ENCODE measurements at regions not wholly inside any gene's neighbourhood (a gene's known extent, or its start where the extent isn't known, plus 50 kb on each side); places are given as distances from the start of the nearest gene placed in this dataset.

DNA sequence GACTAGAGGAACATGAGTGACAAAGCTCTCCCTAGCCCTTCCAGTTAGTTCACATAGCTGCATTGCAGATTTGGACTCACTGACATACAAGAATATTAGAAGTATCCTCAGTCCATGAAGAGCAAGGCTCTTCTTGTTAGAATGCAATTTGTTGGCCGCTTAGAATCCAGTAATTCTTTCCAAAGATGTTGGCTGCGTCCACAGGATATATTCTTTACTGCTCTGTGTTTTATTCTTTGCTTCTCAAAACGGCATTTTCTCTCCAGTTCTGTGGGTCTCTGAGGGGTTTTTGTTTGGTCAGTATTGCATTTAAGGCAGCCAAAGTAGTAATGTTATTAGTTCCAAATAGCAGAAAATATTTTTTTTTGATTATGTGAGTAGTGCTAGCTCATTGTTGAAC lies 588.6 kb downstream of the DNAJB9 start:
- DNase-seq = no peak

- DNase-seq = no peak
These were observed 607.0 kb downstream of the DNAJB9 start for GRCh38 chr7:109176661-109177060.

GRCh38 chr7:109178342-109178741 lies 608.7 kb downstream of the DNAJB9 start:
- DNase-seq = no peak

- DNase-seq = no peak
These were observed 609.9 kb downstream of the DNAJB9 start for GRCh38 chr7:109179601-109180000.

DNA sequence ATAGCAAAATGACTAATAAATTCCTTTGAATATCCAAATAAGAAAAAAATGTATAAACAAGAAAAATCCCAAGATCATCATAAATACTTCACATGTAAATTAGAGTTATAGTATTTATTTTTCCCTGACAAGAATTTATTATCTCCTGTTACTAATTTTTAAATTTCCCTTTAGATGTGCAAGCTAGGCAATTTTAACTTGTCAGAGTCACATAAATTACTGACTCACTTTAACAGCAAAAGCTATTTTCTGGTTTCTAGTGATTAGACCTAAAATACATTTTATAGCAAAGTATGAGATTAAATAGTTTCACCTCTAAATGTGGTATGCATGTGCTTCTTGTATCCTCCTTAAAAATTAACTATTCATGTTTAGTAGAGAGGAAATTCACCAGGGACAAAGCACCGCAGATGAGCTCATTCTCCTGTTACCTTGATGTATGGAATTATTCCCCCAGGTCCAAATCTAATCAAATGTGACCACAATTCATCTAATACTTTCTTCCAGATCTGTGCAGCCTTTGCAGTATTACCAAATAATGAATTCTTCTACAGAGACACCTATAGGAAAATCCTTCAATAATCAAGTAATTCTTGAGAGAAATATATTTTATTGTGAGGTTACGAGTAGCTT lies 621.2 kb downstream of the DNAJB9 start:
- no peak for DNase-seq

- no peak for DNase-seq
These were observed 636.5 kb downstream of the DNAJB9 start for GRCh38 chr7:109206196-109206595.

- no peak for DNase-seq
These were observed 643.4 kb downstream of the DNAJB9 start for GRCh38 chr7:109213081-109213480.

DNA sequence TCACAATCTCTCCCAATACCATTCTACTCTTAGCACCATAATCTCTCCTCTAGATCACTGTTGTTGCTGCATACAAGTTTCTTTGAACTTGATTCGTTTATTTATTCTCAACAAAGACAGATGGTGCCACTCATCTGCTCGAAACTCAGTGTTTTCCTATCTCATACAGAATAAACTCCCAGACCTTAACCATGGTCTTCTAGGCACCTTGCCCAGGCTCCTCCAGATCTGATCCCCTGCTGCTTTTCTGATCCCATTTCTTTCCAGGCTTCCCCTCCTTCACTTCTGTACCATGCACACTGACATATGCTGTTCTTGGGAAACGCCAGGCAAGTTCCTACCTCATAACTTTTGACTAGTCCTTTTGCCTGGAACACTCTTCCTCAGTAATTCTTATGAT lies 645.7 kb downstream of the DNAJB9 start:
- DNase-seq = no peak

- no peak for DNase-seq
These were observed 654.4 kb downstream of the DNAJB9 start for GRCh38 chr7:109224100-109224499.

GRCh38 chr7:109226699-109227098 lies 657.0 kb downstream of the DNAJB9 start:
- DNase-seq = no peak

- no peak for DNase-seq
These were observed 665.6 kb downstream of the DNAJB9 start for GRCh38 chr7:109235316-109235715.

- DNase-seq = no peak
These were observed 676.8 kb downstream of the DNAJB9 start for GRCh38 chr7:109246330-109247077.

DNA sequence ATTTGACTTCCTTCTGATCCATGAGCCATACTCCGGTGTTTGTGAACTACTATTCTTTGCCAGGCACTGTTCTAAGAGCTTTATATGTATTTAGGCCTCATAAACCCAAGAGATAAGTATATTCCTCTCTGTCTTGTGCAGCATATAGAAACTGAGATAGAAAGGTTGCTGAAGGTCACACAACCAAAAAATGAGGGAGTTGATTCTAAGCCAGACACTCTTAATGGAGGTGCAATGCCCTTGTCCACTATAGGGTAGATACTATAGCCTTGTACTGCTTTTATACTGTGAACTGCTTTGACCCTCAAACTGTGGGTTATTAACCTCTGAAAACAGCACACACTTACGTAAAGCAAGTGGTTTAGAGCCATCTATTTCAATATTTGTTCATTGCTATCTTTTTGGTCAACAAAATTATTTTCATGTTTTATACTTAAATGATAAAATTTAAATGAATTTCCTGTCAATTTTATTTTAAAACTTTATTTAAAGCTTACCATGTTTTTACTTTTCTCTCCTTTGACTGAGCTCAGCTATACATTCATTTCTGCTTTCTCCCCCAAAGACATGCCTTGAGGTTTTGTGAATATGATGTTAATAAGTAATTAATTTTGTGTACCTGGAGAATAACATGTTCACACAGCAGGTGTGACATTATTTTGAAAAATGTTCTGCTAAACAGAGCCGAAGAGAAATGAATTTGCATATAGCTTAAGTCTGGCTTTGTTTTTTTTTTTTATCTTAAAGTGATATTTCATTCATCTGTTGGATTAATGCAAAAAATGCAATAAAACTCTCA lies 687.3 kb downstream of the DNAJB9 start:
- DNase-seq = no peak

- DNase-seq = no peak
These were observed 689.5 kb downstream of the DNAJB9 start for GRCh38 chr7:109259151-109259550.

DNA sequence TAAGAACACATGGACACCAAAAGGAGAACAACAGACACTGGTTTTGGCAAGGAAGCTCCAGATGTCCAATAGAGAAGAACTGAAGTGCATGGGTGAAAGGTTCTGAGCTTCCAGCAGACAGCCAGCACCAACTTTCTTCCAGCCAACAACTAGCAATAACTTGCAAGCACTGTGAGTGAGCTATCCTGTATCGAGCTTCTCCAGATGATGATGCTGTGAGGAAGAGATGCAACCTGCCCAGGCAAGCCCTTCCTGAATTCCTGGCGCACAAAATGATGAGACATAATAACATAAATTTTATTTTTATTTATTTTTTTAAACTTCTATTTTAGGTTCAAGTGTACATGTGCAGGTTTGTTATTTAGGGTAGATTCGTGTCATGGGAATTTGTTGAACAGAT lies 692.1 kb downstream of the DNAJB9 start:
- DNase-seq = no peak

DNA sequence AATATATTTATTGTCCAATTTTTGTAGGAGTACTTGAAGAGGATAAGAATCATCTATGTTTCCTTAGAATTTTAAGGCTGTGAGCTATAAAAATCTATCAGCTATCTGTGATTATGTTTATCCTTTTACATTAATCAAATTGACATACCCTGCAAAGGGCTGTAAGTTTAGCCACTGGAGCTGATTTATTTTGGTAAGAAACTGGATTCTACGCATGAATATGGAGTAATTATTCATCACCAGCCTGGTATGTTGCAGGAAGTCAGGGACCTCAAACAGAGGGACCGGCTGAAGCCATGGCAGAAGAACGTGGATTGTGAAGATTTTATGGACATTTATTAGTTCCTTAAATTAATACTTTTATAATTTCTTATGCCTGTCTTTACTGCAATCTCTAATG lies 696.9 kb downstream of the DNAJB9 start:
- DNase-seq = no peak

- no peak for DNase-seq
These were observed 706.7 kb downstream of the DNAJB9 start for GRCh38 chr7:109276348-109276747.

DNA sequence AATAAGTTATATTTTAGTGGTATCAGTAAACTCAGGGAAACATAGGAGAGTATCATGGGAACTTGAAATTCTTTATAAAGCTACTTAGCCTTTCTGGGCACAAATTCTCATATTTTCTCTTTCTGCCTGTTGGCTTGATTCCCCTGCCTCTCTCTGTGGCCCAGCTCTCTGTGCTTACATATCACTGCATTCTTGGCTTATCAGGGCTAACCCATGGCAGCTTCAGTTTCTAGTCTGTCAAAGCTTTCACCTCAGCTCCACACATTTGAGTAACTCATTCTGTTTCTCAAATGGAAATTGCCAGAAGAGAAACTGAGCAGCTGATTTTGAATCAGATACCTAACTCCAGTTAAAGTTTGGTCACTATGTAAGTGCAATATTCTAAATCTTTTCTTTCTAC lies 713.1 kb downstream of the DNAJB9 start:
- DNase-seq = no peak

DNA sequence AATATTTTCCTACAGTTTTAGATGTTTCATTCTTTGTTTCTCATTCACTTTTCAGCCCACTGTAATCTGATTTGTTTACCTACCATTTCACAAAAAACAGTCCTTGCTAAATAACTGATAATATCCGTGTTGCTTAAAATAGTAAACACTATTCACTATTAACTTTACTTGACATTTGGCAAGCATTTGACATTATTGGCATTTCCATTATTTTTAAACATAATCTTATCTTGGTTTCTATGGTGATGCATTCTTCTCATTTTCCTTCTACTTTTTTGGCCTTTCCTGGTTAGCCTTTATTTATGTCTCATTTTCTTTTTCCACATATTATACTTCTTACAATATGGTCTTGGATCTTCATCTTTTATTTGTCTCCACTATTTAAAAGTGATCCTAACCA lies 715.3 kb downstream of the DNAJB9 start:
- no peak for DNase-seq

DNA sequence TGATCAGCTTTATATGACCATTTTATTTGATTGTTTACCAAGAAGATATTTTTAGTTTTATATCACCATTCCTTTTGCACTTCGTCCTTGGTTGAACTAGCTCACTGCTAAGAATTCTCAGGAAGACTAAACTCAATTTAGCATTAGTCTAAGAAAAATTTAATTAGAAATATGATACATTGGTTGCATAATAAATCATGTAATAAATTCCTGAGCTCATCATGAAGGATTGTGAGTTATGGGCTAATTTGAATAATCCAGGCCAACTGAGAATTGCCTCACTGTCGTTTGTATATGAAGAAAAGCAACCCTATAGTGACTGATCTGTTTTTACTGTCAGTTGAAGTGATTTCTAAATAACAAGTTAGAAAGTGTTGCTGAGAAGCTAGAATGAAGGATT lies 725.5 kb downstream of the DNAJB9 start:
- DNase-seq = no peak

DNA sequence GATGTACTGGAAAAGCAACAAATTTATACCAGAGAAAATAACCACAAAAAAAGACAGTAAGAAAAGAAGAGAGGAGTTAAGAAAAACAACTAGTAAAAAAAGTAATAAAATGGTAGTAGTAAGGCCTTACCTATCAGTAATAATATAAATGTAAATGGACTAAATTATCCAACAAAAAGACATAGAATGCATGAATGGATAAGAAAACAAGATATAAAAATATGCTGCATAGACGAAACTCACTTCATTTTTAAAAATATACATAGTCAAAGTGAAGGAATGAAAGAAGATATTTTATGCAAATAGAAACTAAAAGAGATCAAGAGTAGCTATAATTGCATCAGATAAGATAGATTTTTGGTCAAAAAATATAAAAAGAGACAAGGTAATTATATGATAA lies 739.1 kb downstream of the DNAJB9 start:
- DNase-seq = no peak

GRCh38 chr7:109309790-109310189 lies 740.1 kb downstream of the DNAJB9 start:
- no peak for DNase-seq

DNA sequence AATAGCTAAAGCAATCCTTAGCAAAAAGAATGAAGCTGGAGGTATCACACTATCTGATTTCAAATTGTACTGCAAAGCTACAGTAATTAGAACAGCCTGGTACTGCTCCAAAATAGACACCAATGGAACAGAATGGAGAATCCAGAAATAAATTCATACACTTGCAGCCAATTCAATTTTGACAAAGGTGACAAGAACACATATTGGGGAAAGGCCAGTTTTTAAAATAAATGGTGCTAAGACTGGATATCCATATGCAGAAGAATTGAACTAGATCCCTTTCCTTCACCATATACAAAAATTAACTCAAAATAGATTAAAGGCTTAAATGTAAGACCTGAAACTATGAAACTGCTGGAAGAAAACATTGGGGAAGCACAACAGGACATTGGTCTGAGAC lies 748.5 kb downstream of the DNAJB9 start:
- no peak for DNase-seq

GRCh38 chr7:109322833-109323232 lies 753.2 kb downstream of the DNAJB9 start:
- DNase-seq = no peak

Data from stimulated activated naive CD4-positive, alpha-beta T cell (primary cell).